HEK293 (cell line): ENCODE measurements at regions not wholly inside any gene's neighbourhood (a gene's known extent, or its start where the extent isn't known, plus 50 kb on each side); places are given as distances from the start of the nearest gene placed in this dataset.

Experiments used
- CTCF ChIA-PET: fragments of 350-600 bp; formaldehyde crosslinking; extraction: SDS; loops from one replicate; lab custom pipeline; 2021; ENCODE audit warnings: antibody characterized with exemption; lab: Yijun Ruan, JAX
- POLR2A ChIA-PET: fragments of 300-600 bp; formaldehyde crosslinking; extraction: SDS; loops from one replicate; lab custom pipeline; 2020; ENCODE audit warnings: antibody characterized with exemption, inconsistent platforms; lab: Yijun Ruan, JAX
- H3K27ac ChIP-seq: fragments of 200-500 bp; sonication (Bioruptor generic); 2 replicates; pipeline ENCODE4 v1.5.1; 2014; ENCODE audit warnings: low read depth, low read length, control low read depth, inconsistent platforms; ENCODE audit errors: extremely low read depth
- H3K36me3 ChIP-seq, 2 experiments: fragments of 200-500 bp in 1 of 2; sonication (Bioruptor generic) in 1 of 2; 1 replicate in 1 of 2; 2 replicates in 1 of 2; pipeline ENCODE4 v1.5.1; 2014 to 2017; ENCODE audit warnings: inconsistent platforms in 2 of 2, low read length in 2 of 2; ENCODE audit not compliant: control insufficient read depth in 2 of 2, insufficient read depth in 1 of 2
- H3K4me1 ChIP-seq: fragments of 200-500 bp; sonication (Bioruptor generic); 2 replicates; pipeline ENCODE4 v1.5.1; 2014; ENCODE audit warnings: mild to moderate bottlenecking, low read length, inconsistent platforms; ENCODE audit not compliant: control insufficient read depth, insufficient read depth
- H3K4me3 ChIP-seq: 2 replicates; pipeline ENCODE4 v1.5.1; 2011; ENCODE audit warnings: low read depth, mild to moderate bottlenecking, control low read depth, low read length, moderate library complexity
- H3K9me3 ChIP-seq: fragments of 200-500 bp; sonication (Bioruptor generic); 2 replicates; pipeline ENCODE4 v1.5.1; 2014; ENCODE audit warnings: low read depth, low read length, inconsistent platforms; ENCODE audit not compliant: control insufficient read depth, insufficient read depth
- AEBP2 ChIP-seq: fragments of 450-650 bp; formaldehyde crosslinking; IDR thresholded peaks from 2 replicates; pipeline ENCODE4 v1.5.1; 2016; ENCODE audit warnings: missing biosample characterization, missing genetic modification characterization, borderline replicate concordance
- BCL11A ChIP-seq: fragments of 450-650 bp; formaldehyde crosslinking; IDR thresholded peaks from 2 replicates; pipeline ENCODE4 v1.5.1; 2016; ENCODE audit warnings: low read depth, missing biosample characterization, missing genetic modification characterization
- BCL6B ChIP-seq: fragments of 450-650 bp; formaldehyde crosslinking; IDR thresholded peaks from 2 replicates; pipeline ENCODE4 v1.5.1; 2017; ENCODE audit warnings: missing biosample characterization, missing genetic modification characterization
- MEIS1 ChIP-seq: sonication (generic); formaldehyde crosslinking; IDR thresholded peaks from 2 replicates; pipeline ENCODE4 v1.8.1; 2022; ENCODE audit warnings: missing genetic modification reagents, mild to moderate bottlenecking, borderline replicate concordance
- MZF1 ChIP-seq: fragments of 450-650 bp; formaldehyde crosslinking; IDR thresholded peaks from 2 replicates; pipeline ENCODE4 v1.5.1; 2017; ENCODE audit warnings: missing biosample characterization, missing genetic modification characterization, borderline replicate concordance
- SALL2 ChIP-seq: fragments of 450-650 bp; formaldehyde crosslinking; IDR thresholded peaks from 2 replicates; pipeline ENCODE4 v1.5.0; 2017; ENCODE audit warnings: missing biosample characterization, mild to moderate bottlenecking, missing genetic modification characterization, borderline replicate concordance
- SCRT2 ChIP-seq: fragments of 450-650 bp; formaldehyde crosslinking; IDR thresholded peaks from 2 replicates; pipeline ENCODE4 v1.5.1; 2016; ENCODE audit warnings: missing biosample characterization, missing genetic modification characterization
- ZBTB44 ChIP-seq: fragments of 450-650 bp; IDR thresholded peaks from 2 replicates; pipeline ENCODE4 v1.5.1; 2018; ENCODE audit warnings: missing biosample characterization, mild to moderate bottlenecking, missing genetic modification characterization
- ZFP37 ChIP-seq: fragments of 450-650 bp; formaldehyde crosslinking; IDR thresholded peaks from 2 replicates; pipeline ENCODE4 v1.5.1; 2016; ENCODE audit warnings: missing biosample characterization, missing genetic modification characterization
- ZNF10 ChIP-seq: fragments of 450-650 bp; formaldehyde crosslinking; IDR thresholded peaks from 2 replicates; pipeline ENCODE4 v1.5.1; 2017; ENCODE audit warnings: missing biosample characterization, missing genetic modification characterization
- ZNF132 ChIP-seq: fragments of 450-650 bp; formaldehyde crosslinking; IDR thresholded peaks from 2 replicates; pipeline ENCODE4 v1.5.1; 2017; ENCODE audit warnings: missing biosample characterization, missing genetic modification characterization, borderline replicate concordance
- ZNF155 ChIP-seq: fragments of 450-650 bp; formaldehyde crosslinking; IDR thresholded peaks from 2 replicates; pipeline ENCODE4 v1.5.1; 2016; ENCODE audit warnings: missing biosample characterization, missing genetic modification characterization
- ZNF266 ChIP-seq: fragments of 450-650 bp; formaldehyde crosslinking; IDR thresholded peaks from 2 replicates; pipeline ENCODE4 v1.5.1; 2016; ENCODE audit warnings: missing biosample characterization, missing genetic modification characterization, low read depth
- ZNF391 ChIP-seq: fragments of 450-650 bp; formaldehyde crosslinking; IDR thresholded peaks from 2 replicates; pipeline ENCODE4 v1.5.1; 2016; ENCODE audit warnings: low read depth, missing biosample characterization, missing genetic modification characterization, borderline replicate concordance
- ZNF558 ChIP-seq: fragments of 450-650 bp; formaldehyde crosslinking; IDR thresholded peaks from 2 replicates; pipeline ENCODE4 v1.5.1; 2016; ENCODE audit warnings: missing biosample characterization, missing genetic modification characterization
- ZNF610 ChIP-seq: fragments of 450-650 bp; formaldehyde crosslinking; IDR thresholded peaks from 2 replicates; pipeline ENCODE4 v1.5.1; 2016; ENCODE audit warnings: missing biosample characterization, missing genetic modification characterization, borderline replicate concordance
- ZNF76 ChIP-seq: fragments of 450-650 bp; formaldehyde crosslinking; IDR thresholded peaks from 2 replicates; pipeline ENCODE4; 2016; ENCODE audit warnings: low read depth, missing biosample characterization, missing genetic modification characterization, borderline replicate concordance
- TF ChIP-seq, protein P1 (sequence below): fragments of 450-650 bp; formaldehyde crosslinking; IDR thresholded peaks from 2 replicates; pipeline ENCODE4 v1.5.1; 2016; ENCODE audit warnings: missing biosample characterization, missing genetic modification characterization
- TF ChIP-seq, protein P2 (sequence below): fragments of 450-650 bp; formaldehyde crosslinking; optimal IDR thresholded peaks from 2 replicates; pipeline ENCODE3; 2016; ENCODE audit warnings: missing biosample characterization, mild to moderate bottlenecking, missing genetic modification characterization
- TF ChIP-seq, protein P3 (sequence below): fragments of 450-650 bp; formaldehyde crosslinking; IDR thresholded peaks from 2 replicates; pipeline ENCODE4 v1.5.1; 2016; ENCODE audit warnings: missing biosample characterization, missing genetic modification characterization
- TF ChIP-seq, protein P4 (sequence below): fragments of 450-650 bp; formaldehyde crosslinking; IDR thresholded peaks from 2 replicates; pipeline ENCODE4 v1.5.1; 2016; ENCODE audit warnings: missing biosample characterization, missing genetic modification characterization, low read depth

DNA sequence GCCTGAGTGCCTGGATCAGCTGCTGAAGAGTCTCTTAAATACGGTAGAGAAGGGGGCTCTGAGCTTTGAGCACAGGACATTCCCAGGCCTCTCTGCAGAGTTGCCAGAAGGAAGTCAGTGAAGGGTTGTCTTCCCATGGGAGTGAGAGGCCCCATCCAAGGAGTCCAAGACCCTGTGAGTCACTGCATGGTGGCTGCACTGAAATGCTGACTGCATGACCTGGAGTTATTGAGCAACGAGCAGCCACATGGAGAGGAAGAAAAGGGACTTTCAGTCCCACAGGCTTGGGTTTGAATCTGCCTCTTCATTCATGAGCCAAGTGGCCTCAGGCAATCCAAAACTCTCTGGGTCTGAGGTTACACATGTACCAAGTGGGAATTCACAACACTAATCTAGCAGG lies 69.6 kb upstream of the RASGRF1 start:
- Histone ChIP-seq H3K27ac (no peak overlapping the region), H3K4me1 (no peaks in the 10 kb centered on the region), H3K4me3 (no peak overlapping the region), H3K9me3 (no peaks in the 10 kb centered on the region), H3K36me3 (no peaks in the 10 kb centered on the region)
- ChIA-PET POLR2A (no interaction called here), CTCF (interaction anchor here (0.8 to 1.5 kb wide), 3 partner anchors 13 to 252 kb away, joined by 3 to 6 read pairs (median 4); no protein-coding TSS in a partner anchor)
- TF ChIP-seq, protein P1, sequence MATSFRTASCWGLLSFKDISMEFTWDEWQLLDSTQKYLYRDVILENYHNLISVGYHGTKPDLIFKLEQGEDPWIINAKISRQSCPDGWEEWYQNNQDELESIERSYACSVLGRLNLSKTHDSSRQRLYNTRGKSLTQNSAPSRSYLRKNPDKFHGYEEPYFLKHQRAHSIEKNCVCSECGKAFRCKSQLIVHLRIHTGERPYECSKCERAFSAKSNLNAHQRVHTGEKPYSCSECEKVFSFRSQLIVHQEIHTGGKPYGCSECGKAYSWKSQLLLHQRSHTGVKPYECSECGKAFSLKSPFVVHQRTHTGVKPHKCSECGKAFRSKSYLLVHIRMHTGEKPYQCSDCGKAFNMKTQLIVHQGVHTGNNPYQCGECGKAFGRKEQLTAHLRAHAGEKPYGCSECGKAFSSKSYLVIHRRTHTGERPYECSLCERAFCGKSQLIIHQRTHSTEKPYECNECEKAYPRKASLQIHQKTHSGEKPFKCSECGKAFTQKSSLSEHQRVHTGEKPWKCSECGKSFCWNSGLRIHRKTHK: no peak
- no peak for TF ChIP-seq ZBTB44 (tag by site-specific recombination)
- TF ChIP-seq SCRT2 (tag by site-specific recombination): no peak
- no peak for TF ChIP-seq MEIS1 (CRISPR knock-in tag)
- TF ChIP-seq, protein P2, sequence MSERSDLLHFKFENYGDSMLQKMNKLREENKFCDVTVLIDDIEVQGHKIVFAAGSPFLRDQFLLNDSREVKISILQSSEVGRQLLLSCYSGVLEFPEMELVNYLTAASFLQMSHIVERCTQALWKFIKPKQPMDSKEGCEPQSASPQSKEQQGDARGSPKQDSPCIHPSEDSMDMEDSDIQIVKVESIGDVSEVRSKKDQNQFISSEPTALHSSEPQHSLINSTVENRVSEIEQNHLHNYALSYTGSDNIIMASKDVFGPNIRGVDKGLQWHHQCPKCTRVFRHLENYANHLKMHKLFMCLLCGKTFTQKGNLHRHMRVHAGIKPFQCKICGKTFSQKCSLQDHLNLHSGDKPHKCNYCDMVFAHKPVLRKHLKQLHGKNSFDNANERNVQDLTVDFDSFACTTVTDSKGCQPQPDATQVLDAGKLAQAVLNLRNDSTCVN (tag by site-specific recombination): no peak
- no peak for TF ChIP-seq ZFP37 (tag by site-specific recombination)
- no peak for TF ChIP-seq ZNF132 (tag by site-specific recombination)
- no peak for TF ChIP-seq ZNF558 (tag by site-specific recombination)
- TF ChIP-seq, protein P3, sequence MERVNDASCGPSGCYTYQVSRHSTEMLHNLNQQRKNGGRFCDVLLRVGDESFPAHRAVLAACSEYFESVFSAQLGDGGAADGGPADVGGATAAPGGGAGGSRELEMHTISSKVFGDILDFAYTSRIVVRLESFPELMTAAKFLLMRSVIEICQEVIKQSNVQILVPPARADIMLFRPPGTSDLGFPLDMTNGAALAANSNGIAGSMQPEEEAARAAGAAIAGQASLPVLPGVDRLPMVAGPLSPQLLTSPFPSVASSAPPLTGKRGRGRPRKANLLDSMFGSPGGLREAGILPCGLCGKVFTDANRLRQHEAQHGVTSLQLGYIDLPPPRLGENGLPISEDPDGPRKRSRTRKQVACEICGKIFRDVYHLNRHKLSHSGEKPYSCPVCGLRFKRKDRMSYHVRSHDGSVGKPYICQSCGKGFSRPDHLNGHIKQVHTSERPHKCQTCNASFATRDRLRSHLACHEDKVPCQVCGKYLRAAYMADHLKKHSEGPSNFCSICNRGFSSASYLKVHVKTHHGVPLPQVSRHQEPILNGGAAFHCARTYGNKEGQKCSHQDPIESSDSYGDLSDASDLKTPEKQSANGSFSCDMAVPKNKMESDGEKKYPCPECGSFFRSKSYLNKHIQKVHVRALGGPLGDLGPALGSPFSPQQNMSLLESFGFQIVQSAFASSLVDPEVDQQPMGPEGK (tag by site-specific recombination): no peak
- TF ChIP-seq ZNF391 (tag by site-specific recombination): no peak
- TF ChIP-seq MZF1 (tag by site-specific recombination): no peak
- no peak for TF ChIP-seq ZNF155 (tag by site-specific recombination)
- TF ChIP-seq ZNF266 (tag by site-specific recombination): no peak
- TF ChIP-seq AEBP2: no peak

GRCh38 chr15:79157631-79158592 lies 67.3 kb upstream of the RASGRF1 start:
- no peak overlapping the region for H3K4me3 ChIP-seq
- H3K27ac ChIP-seq: no peak overlapping the region
- no peaks in the 10 kb centered on the region for H3K36me3 ChIP-seq
- ChIA-PET POLR2A (no interaction called here), CTCF (interaction anchor here (0.7 to 3.1 kb wide), 4 partner anchors 27 to 129 kb away, joined by 3 to 18 read pairs (median 4); partner anchors contain the start of gene RASGRF1)
- H3K9me3 ChIP-seq: no peaks in the 10 kb centered on the region
- no peaks in the 10 kb centered on the region for H3K4me1 ChIP-seq
- TF ChIP-seq, protein P4, sequence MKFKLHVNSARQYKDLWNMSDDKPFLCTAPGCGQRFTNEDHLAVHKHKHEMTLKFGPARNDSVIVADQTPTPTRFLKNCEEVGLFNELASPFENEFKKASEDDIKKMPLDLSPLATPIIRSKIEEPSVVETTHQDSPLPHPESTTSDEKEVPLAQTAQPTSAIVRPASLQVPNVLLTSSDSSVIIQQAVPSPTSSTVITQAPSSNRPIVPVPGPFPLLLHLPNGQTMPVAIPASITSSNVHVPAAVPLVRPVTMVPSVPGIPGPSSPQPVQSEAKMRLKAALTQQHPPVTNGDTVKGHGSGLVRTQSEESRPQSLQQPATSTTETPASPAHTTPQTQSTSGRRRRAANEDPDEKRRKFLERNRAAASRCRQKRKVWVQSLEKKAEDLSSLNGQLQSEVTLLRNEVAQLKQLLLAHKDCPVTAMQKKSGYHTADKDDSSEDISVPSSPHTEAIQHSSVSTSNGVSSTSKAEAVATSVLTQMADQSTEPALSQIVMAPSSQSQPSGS (tag by site-specific recombination): no peak
- no peak for TF ChIP-seq ZNF610 (tag by site-specific recombination)
- no peak for TF ChIP-seq ZNF10 (tag by site-specific recombination)
- no peak for TF ChIP-seq SALL2
- no peak for TF ChIP-seq ZNF76 (tag by site-specific recombination)
- no peak for TF ChIP-seq ZNF391 (tag by site-specific recombination)
- TF ChIP-seq BCL11A (tag by site-specific recombination): no peak
- no peak for TF ChIP-seq BCL6B (tag by site-specific recombination)
